Stimulated activated CD8-positive, alpha-beta memory T cell treated with anti-CD3 and anti-CD28 coated beads, Interleukin-15, amount 100 ng/mL, for 1 hour (primary cell): ENCODE measurements at regions not wholly inside any gene's neighbourhood (a gene's known extent, or its start where the extent isn't known, plus 50 kb on each side); places are given as distances from the start of the nearest gene placed in this dataset.
"Not testable (repeated sequence)": the region's sequence is repeated elsewhere in the genome, so short reads cannot be mapped to it uniquely, and the experiment has no call there.

Experiments used
- DNase-seq: peaks from one replicate; pipeline ENCODE4 v3.0.0-alpha.2; 2020; ENCODE audit warnings: low read depth

DNA sequence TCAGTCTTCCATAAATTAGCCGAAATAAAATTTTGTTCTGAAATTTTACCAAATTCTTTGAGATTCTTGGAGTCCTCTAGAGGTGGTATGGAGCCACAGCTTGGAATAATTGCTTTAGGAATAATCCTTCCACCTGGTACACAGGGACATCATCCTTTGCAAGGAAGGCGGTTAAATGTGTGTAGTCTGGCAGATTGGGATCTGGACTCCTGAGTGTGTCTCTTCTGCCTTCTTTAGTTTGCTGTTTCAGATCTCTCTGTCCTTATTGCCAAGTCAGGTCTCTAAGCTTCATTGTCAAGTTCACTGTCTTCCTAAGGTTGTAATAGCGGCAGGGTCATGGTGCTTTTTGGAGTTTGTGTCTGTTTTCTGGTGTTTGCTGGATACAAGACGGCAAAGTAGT lies 393.9 kb upstream of the RGS6 start:
- DNase-seq: no peak

DNA sequence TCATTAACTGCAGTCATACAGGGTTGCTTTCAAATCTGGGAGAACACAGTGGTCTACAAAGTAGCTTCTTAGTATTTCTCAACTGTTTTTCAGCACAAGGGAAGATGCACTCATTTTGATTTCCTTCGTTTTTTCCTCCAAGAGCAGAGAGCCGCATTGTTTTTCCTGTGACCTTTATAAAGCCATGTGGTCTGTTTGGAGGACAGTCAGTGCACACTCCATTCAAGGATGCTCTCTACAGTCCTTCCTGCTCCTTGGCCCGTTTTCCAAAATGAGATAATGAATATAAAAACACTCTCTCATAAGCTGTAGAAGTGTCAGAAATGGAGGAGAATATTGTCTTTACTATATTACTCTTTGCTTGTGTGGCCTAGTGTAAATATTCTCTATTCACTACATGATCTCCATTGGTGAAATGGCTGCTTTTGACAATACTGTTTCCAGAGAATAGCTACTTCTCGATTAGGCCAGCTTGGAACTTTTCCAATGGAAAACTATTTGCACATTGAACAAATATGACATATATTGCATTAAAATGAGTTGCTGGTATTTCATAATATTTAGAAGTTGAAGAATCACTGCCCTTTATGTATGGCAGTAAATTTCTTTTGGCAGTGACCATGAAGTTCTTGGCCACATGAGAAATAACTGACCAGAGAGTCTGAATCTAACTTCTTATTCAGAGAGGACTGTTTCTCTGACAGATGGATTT lies 393.1 kb upstream of the RGS6 start:
- no peak for DNase-seq

DNA sequence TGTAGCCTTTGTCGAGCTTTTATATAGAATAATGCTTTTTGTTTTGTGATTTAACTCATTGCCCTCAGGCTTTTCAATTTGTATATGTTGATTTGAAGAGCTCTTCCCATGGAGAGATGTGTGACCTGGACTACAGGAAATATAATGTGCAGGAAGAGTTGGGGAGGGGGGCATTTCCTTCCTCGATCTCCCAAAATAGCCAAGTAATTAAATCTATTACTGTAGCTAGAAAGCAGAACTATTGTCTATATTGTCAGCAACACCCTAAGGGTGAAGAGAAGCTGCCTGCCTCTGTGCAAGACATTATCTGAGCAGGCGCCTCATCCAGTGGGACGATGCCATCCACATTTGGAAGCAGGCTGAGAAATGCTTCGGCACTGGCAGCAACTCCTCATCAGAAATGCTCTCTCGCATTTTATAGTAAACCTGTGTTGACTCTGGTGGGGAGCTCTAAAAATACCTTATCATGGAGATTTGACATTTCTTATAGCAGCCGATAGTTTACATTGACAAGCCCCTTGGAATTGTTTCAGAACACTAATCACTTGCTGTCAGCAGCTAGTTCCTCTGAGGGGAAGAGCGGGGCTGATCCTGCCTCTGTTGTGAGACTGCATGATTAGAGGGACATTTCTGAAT lies 392.5 kb upstream of the RGS6 start:
- DNase-seq: no peak

- DNase-seq: no peak
These were observed 391.0 kb upstream of the RGS6 start for GRCh38 chr14:71541271-71541670.

DNA sequence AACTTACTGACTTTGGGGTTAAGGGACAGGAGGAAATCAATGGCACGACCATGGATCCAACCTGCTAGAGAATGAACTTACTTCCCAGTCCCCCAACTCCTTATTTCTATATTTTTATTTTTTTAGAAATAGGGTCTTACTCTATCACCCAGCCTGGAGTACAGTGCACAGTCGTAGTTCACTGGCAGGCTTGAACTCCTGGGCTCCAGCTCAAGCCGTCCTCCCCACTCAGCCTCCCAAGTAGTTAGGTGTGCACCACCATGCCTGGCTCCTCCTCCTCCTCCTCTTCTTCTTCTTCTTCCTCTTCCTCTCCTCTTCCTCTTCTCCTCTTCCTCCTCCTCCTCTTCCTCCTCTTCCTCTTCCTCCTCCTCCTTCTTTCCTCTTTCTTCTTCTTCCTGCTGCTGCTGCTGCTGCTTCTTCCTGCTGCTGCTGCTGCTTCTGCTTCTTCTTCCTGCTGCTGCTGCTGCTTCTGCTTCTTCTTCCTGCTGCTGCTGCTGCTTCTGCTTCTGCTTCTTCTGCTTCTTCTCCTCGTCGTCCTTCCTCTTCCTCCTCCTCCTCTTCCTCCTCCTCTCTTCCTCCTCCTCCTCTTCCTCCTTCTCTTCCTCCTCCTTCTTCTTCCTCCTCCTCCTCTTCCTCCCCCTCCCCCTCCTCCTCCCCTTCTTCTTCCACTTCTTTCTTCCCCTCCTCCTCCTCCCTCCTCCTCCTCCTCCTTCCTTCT lies 390.1 kb upstream of the RGS6 start:
- no peak for DNase-seq

GRCh38 chr14:71549421-71550050 lies 382.7 kb upstream of the RGS6 start:
- no peak for DNase-seq

DNA sequence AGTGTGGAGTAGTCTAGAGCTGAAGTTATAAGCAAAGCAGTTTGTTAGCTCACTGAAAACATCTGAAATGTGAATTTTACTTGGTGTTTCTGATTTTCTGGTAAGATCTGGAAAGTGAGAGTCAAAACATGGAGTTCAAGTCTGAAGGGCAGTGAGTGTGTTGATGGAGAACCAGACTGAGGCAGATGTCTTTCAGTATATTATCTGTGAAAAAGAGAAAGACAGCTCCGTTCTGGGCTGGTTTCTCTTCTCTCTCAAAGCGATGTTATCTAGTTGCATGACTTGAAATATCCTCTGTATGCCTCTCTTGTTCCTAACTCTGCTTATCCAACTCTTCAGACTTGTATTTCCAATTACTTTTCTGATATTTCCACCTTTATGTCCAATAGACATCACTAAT lies 381.9 kb upstream of the RGS6 start:
- no peak for DNase-seq

- DNase-seq: no peak
These were observed 380.8 kb upstream of the RGS6 start for GRCh38 chr14:71551291-71551950.

GRCh38 chr14:71552809-71553208 lies 379.4 kb upstream of the RGS6 start:
- no peak for DNase-seq

- no peak for DNase-seq
These were observed 378.4 kb upstream of the RGS6 start for GRCh38 chr14:71553779-71554178.

DNA sequence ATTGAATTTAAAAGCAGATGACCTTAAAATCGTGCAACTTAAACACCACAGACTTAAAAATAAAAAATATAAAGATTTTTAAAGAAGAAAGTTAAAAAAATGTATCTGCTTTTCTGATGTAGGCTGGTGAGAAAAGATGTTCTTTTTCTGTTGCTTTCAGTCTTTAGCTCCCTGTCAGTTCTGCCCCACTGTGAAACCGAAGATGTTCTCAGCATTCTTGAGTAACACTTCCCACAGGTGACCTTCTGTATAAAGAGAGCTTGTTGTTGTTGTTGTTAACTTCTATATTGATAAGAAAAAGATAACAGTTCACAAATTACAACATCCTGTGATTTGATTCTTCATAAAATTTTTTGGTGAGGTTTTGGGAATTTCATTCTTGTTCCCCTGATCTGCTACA lies 377.9 kb upstream of the RGS6 start:
- no peak for DNase-seq

DNA sequence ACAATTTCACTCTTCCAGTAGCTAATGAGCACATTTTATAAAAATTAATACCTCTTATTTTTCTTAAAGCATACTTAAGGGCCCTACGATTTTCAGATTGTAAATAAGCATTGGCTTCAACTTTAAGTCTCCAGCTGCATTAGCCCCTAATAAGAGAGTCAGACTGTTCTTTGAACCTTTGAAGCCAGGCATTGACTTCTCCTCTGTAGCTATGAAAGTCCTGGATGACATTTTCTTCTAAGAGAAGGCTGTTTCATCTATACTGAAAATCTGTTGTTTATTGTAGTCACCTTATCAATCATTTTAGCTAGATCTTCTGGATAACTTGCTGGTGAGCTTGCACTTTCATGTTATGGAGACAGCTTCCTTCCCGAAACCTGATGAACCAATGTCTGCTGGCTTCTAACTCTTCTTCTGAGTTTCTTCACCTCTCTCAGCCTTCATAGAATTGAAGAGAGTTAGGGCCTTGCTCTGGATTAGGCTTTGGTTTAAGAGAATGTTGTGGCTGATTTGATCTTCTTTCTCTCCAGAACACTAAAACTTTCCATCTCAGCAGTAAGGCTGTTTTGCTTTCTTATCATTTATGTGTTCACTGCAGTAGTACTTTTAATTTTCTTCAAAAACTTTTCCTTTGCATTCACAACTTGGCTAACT lies 377.1 kb upstream of the RGS6 start:
- no peak for DNase-seq

GRCh38 chr14:71555654-71556559 lies 376.3 kb upstream of the RGS6 start:
- DNase-seq: no peak

DNA sequence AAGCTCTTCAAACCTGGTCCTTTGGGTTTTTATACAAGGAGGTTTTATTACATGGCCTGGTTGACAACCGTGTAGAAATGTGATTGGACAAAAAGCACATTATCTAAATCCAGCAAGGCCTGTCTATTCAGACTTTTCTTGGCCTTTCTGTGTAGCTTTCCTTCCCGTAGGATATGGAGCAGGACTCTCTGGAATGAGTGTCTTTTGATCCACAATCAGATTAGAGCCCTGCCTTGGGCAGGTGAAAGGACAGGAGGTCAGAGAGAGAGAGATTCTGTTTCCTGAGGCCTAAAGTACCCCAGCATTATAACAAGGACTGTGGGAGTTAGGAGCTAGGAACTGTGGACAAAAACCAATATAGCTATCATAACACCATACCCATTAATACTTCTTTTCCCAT lies 375.5 kb upstream of the RGS6 start:
- DNase-seq: no peak

- DNase-seq: no peak
These were observed 374.9 kb upstream of the RGS6 start for GRCh38 chr14:71557351-71557750.

DNA sequence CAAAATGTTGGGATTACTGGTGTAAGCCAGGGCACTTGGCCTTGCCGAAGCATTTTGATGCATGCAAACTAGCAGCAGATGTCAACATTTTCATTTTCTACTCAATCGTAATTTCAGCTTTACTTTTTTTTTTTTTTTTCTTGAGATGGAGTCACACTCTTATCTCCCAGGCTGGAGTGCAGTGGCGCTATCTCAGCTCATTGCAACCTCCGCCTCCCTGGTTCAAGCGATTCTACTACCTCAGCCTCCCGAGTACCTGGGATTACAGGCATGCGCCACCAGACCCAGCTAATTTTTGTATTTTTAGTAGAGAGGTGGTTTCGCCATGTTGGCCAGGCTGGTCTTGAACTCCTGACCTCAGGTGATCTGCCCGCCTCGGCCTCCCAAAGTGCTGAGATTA lies 373.3 kb upstream of the RGS6 start:
- DNase-seq: not testable (repeated sequence)

DNA sequence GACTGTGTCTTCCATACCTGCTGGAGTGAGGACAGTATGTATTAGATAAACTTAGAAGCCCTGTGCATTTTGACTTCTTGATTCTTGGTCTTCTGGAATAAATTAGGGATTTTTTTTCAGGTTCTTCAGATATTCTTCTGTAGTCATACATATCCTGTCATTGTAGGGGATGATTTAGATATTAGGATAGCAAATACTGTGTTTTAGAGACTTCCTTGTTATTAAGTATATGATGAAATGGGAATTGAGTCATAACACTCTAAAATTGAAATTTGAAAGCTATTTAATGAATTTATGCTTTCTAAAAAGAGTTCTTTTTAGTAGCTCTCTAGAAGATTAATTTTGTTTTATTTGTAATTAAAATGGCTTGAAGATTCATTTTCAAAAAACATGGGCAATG lies 371.5 kb upstream of the RGS6 start:
- DNase-seq: no peak

DNA sequence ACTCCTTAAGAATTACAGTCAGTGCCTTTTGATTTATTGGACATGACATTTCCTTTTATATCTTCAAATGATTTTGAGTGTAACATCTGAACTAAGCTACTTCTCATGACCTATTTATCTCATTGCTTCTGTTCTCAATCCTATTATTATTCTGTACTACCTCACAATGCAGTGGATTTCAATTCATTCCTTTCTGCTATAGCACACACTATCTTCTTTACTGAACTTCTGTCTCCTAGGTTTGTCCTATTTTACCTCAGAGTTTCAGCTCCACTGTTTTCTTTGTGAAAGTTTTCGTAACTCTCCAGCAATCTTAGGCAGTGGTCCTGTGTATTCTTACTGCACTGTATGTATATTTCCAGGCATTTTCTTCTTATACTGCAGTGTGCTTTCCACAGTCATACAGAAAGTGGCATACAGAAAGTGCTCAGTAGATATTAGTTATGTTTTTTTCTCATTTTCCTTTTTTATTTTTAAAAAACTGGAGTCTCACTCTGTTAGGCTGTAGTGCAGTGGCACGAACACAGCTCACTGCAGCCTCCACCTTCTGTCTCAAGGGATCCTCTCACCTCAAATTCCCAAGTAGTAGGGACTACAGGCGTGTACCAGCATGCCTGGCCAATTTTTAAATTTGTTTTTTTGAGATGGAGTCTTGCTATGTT lies 368.6 kb upstream of the RGS6 start:
- DNase-seq: no peak

- DNase-seq: no peak
These were observed 366.0 kb upstream of the RGS6 start for GRCh38 chr14:71566276-71566675.

DNA sequence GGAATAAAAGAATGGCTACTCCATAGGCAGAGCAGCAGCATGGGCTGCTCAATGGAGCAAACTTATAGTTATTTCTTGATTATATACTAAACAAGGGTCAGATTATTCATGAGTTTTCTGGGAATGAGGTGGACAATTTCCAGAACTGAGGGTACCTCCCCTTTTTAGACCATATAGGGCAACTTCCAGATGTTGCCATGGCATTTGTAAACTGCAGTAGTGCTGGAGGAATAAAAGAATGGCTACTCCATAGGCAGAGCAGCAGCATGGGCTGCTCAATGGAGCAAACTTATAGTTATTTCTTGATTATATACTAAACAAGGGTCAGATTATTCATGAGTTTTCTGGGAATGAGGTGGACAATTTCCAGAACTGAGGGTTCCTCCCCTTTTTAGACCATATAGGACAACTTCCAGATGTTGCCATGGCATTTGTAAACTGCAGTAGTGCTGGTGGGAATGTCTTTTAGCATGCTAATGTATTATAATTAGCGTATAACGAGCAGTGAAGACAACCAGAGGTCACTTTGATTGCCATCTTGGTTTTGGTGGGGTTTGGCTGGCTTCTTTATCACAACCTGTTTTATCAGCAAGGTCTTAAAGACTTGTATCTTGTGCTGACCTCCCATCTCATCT lies 364.6 kb upstream of the RGS6 start:
- DNase-seq: not testable (repeated sequence)
